Epithelial cell of proximal tubule (primary cell): ENCODE measurements at regions not wholly inside any gene's neighbourhood (a gene's known extent, or its start where the extent isn't known, plus 50 kb on each side); places are given as distances from the start of the nearest gene placed in this dataset.

Experiments
- DNase-seq: peaks from one replicate; pipeline ENCODE4 v3.0.0-alpha.2; 2011; ENCODE audit warnings: low read depth
- H3K4me3 ChIP-seq: 2 replicates; pipeline ENCODE4 v1.5.1; 2011; ENCODE audit warnings: low read depth, mild to moderate bottlenecking, low read length
- TF ChIP-seq, protein P1 (sequence below): conservative IDR thresholded peaks from 2 replicates; pipeline ENCODE4 v1.5.1; 2012; ENCODE audit warnings: low read depth, mild to moderate bottlenecking, low read length

DNA sequence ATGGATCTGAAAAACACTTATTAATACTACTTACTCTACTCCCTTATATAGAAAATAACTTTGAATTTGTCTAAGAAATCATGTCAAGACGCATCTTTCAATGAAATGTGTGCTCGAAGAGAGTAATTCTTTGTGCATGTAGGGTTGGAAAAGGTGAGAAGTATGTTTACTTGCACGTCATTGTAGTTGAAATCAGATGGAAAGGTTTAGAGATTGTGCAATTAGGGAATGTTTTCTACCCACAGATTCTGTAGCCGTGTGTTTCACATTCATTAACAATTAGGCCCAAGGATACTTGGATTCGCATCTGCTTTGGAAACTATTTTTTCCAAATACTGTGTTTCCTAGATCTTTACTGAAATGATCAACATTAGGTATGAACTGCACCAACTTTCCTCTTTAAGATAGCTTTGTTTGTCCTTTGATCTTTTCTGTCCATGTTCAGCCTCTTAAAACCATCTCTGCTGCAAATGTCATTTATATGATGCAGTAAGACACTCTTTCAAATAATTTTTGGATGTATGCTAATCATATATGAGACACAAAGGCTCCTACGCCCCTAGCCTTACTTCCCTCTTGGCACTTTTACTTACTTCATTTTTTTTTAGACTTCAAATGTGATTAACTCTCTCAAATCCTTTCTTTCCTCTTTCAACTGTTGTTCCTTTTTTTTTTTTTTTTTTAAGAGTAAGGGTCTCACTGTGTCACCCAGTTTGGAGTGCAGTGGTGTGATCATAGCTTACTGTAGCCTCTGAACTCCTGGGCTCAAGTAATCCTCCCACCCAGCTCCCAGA, 58.0 kb upstream of the PSMA6 start:
- no peak overlapping the region for H3K4me3 ChIP-seq
- TF ChIP-seq, protein P1, sequence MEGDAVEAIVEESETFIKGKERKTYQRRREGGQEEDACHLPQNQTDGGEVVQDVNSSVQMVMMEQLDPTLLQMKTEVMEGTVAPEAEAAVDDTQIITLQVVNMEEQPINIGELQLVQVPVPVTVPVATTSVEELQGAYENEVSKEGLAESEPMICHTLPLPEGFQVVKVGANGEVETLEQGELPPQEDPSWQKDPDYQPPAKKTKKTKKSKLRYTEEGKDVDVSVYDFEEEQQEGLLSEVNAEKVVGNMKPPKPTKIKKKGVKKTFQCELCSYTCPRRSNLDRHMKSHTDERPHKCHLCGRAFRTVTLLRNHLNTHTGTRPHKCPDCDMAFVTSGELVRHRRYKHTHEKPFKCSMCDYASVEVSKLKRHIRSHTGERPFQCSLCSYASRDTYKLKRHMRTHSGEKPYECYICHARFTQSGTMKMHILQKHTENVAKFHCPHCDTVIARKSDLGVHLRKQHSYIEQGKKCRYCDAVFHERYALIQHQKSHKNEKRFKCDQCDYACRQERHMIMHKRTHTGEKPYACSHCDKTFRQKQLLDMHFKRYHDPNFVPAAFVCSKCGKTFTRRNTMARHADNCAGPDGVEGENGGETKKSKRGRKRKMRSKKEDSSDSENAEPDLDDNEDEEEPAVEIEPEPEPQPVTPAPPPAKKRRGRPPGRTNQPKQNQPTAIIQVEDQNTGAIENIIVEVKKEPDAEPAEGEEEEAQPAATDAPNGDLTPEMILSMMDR, result no peak
- no peak for DNase-seq

DNA sequence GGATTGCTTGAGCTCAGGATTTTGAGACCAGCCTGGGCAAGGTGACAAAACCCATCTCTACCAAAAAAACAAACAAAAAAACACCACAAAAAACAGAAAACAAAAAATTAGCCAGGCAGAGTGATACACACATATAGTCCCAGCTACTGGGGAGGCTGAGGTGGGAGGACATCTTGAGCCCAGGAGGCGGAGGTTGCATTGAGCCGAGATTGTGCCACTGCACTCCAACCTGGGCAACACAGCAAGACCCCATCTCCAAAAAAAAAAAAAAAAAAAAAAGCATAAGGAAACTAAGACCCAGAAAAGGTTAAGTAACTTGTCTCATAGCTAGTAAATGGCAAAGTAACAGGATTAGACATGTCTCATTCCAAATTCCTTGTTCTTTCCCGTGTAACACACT, 56.3 kb upstream of the PSMA6 start:
- no peak for DNase-seq
- no peak overlapping the region for H3K4me3 ChIP-seq
- TF ChIP-seq, protein P1, result no peak

DNA sequence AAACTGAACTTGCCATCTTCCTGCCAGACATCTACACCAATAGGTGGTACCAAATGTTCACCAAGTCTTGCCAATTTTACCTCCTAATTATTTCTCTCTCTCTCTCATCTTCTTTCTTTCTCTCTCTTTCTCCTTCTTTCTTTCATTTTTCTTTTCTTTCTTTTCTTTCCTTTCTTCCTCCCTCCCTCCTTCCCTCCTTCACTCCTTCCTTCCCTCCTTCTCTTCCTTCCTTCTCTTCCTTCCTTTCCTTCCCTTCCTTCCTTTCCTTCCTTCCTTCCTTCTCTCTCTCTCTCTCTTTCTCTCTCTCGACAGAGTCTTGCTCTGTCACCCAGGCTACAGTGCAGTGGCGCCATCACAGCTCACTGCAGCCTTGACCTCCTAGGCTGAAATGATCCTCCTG, 55.4 kb upstream of the PSMA6 start:
- DNase-seq, result no peak
- no peak overlapping the region for H3K4me3 ChIP-seq
- TF ChIP-seq, protein P1, result no peak

DNA sequence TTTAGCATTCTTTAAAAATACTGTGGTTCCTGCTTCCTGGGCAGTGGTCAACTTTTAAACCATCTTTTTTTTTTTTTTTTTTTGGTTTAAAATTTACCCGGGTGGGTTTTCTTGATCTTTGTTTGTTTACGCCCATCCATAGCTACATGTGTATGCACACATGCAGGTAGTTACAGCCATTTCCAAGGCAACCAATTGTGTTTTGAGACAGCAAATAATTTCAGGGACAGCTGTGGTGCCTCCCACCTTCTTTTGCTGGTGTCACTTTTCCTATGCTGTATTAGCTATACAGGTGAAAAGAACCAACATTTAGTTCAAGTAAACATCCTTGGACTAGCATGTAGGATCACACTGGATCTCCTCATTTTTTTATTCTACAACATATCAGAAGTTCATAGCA, 52.0 kb upstream of the PSMA6 start:
- TF ChIP-seq, protein P1, result no peak
- DNase-seq, result no peak
- no peak overlapping the region for H3K4me3 ChIP-seq
